Hepatocyte (in vitro differentiated cells): ENCODE measurements at regions not wholly inside any gene's neighbourhood (a gene's known extent, or its start where the extent isn't known, plus 50 kb on each side); places are given as distances from the start of the nearest gene placed in this dataset.

Source experiments
- CTCF ChIP-seq: fragments of 200-600 bp; sonication (generic); IDR thresholded peaks from 2 replicates; pipeline ENCODE4 v1.5.1; 2016; ENCODE audit warnings: antibody characterized with exemption, mild to moderate bottlenecking; ENCODE audit not compliant: poor library complexity
- EZH2 ChIP-seq: fragments of 200-600 bp; sonication (generic); IDR thresholded peaks from 2 replicates; pipeline ENCODE4 v1.6.1; 2016; ENCODE audit warnings: antibody characterized with exemption, mild to moderate bottlenecking, borderline replicate concordance
- EZH2phosphoT487 ChIP-seq: fragments of 200-600 bp; sonication (generic); IDR thresholded peaks from one replicate; pipeline ENCODE4 v1.6.1; 2018; ENCODE audit warnings: antibody characterized with exemption, mild to moderate bottlenecking, low read depth, moderate library complexity; ENCODE audit not compliant: unreplicated experiment, severe bottlenecking

DNA sequence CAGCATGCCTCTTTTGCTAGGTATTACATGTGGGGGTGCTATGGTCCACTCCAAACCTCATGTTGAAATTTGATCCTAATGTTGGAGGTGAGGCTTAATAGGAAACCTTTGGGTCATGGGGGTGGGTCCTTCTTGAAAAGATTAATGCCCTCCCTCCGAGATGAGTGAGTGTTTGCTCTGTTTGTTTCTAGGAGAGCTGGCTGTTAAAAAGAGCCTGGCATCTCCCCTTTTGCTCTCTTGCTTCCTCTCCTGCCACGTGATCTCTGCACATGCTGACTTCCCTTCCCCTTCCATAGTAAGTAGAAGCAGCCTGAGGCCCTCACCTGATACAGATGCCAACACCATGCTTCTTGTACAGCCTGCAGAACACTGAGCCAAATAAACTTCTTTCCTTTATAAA, 104.5 kb downstream of the FAT3 start:
- no peak for TF ChIP-seq EZH2
- no peak for TF ChIP-seq CTCF
- TF ChIP-seq EZH2phosphoT487 = no peak
